Mononuclear cell (primary cell): ENCODE measurements at regions not wholly inside any gene's neighbourhood (a gene's known extent, or its start where the extent isn't known, plus 50 kb on each side); places are given as distances from the start of the nearest gene placed in this dataset.
A peak's percentile ranks its signal among the peaks of the same experiment; 100 is the strongest.

ENCODE experiments used
- H3K27me3 ChIP-seq: 2 replicates; pipeline ENCODE4 v1.6.0; 2011; ENCODE audit warnings: low read length, control low read depth; ENCODE audit not compliant: insufficient read depth
- H3K4me1 ChIP-seq: 2 replicates; pipeline ENCODE4 v1.5.1; 2011; ENCODE audit warnings: mild to moderate bottlenecking, low read length, control low read depth; ENCODE audit not compliant: insufficient read depth
- H3K4me3 ChIP-seq: 2 replicates; pipeline ENCODE4 v1.5.1; 2011; ENCODE audit warnings: mild to moderate bottlenecking, low read length, moderate library complexity
- H3K9me3 ChIP-seq: 2 replicates; pipeline ENCODE4 v1.5.1; 2011; ENCODE audit warnings: low read depth, mild to moderate bottlenecking, control low read depth, low read length

DNA sequence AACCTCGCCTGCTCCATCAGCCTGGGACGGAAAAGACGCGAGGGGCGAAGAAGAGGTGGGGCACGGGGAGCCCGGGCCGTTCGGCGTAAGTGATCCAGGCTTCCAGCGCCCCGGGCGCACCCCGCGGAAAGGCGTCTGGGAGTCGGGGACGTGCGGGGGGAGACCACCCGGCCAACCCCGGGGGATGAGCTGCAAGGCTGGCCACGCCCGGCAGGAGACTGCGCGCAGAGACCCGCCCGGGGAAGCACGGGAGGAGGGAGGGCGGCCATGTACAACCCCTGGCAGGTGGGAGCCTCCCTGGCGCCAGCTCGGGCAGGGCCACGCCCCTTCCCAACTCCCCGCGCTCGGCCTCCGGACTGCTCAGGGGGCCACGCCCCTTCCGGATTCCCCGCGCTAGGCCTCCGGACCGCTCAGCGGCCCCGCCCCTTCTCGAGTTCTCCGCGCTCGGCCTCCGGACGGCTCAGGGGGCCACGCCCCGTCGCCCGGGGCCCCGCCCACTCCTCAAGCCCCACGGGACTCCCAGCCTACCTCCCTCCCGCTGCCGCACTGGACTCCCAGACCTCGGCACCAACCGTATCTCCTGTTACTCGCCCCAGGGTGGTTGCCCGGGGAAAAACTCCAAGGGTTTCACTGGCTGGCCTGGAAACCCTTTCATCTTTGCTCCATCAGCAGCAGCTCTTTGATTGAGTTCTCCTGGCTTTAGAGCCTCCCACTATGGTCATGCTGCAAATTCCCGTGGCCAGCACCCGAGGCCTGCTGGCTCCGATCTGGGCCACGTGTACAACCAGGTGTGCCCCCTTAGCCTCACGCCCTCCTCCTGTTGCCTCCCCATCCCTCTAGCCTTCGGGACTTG is 284.4 kb downstream of the ZEB1 start:
- H3K4me3 ChIP-seq = peak overlapping the region; percentile 48
- no peaks in the 10 kb centered on the region for H3K27me3 ChIP-seq
- no peaks in the 10 kb centered on the region for H3K9me3 ChIP-seq
- peaks cover 15% of the 10 kb centered on the region for H3K4me1 ChIP-seq

DNA sequence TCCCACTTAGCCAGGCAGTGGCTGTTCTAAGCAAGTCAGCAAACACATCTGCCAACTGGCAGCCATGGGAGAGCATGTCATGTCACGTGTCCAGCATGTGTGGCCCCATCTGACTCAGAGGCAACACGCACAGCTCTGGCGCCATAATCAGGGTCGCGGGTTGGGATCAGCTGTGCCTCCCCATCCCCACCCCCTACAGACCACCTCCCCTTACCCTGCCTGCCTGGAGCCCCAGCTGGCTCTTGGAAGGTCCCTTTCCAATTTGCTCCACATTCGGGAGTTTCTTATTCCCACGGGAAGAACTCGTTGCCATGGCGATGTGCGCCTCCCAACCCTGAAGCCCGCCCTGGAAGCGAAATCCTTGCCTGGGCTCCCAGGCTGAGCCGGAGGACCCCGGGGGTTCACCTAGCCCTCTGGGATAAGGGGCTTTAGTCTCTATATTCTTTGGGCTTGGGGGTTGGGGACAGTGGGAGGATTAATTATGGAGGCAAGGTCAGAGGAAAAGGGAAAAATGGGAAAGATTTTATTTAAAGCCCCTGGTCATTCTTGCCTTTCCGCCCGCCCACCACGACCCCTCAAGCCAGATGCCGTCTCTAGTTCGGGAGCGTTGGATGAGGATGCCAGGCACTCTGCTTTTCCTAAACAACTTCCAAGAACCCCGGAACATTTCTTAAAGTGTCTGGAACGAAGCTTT is 283.7 kb downstream of the ZEB1 start:
- peaks cover 15% of the 10 kb centered on the region for H3K4me1 ChIP-seq
- H3K27me3 ChIP-seq = no peaks in the 10 kb centered on the region
- H3K4me3 ChIP-seq = peak overlapping the region; percentile 48
- H3K9me3 ChIP-seq = no peaks in the 10 kb centered on the region

GRCh38 chr10:31601136-31601535 is 282.1 kb downstream of the ZEB1 start:
- Histone ChIP-seq H3K4me3 (no peak overlapping the region), H3K27me3 (no peaks in the 10 kb centered on the region), H3K4me1 (peaks cover 15% of the 10 kb centered on the region), H3K9me3 (no peaks in the 10 kb centered on the region)

DNA sequence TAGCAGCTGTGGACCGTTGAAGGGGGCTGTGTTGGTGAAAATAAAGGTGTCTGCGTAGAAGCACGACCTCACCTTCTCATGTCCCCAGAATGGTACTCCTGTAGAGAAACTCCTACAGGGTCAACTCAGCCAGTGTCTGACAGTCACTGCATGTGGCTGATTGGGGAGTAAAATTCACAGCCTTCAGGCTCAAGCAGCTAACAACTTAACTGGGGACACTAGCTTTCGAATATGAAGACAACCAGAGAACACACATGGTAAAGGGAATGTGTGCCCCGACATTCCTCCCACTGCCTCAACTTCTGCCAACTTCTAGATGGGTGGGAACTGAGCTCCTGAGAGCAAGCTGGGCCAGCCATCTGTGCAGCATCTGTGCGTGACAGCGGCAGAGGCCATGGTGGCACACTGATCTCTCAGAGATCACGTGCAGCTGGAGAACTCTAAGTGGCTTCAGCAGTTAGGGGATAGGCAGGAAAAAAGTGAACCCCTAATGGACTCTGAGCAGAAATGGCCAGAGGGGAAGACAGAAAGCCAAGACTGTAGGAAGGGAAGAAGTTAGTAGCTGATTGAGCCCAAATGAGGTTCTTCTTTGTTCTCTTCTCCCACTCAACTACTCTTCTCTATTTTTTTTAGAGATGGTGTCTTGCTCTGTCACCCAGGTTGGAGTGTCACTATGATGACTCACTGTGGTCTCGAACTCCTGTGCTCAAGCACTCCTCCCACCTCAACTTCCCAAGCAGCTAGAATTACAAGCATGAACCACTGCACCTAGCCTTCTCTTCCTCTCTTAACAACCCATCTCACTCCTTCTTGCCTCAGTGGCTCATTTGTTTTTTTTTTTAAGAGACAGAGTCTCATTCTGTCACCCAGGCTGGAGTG is 280.8 kb downstream of the ZEB1 start:
- Histone ChIP-seq H3K9me3 (no peaks in the 10 kb centered on the region), H3K27me3 (no peaks in the 10 kb centered on the region), H3K4me3 (no peak overlapping the region), H3K4me1 (peaks cover 15% of the 10 kb centered on the region)

- Histone ChIP-seq H3K4me3 (no peak overlapping the region), H3K27me3 (no peaks in the 10 kb centered on the region), H3K9me3 (peaks cover 10% of the 10 kb centered on the region), H3K4me1 (no peaks in the 10 kb centered on the region)
These were observed 277.7 kb downstream of the ZEB1 start for GRCh38 chr10:31596765-31597164.

DNA sequence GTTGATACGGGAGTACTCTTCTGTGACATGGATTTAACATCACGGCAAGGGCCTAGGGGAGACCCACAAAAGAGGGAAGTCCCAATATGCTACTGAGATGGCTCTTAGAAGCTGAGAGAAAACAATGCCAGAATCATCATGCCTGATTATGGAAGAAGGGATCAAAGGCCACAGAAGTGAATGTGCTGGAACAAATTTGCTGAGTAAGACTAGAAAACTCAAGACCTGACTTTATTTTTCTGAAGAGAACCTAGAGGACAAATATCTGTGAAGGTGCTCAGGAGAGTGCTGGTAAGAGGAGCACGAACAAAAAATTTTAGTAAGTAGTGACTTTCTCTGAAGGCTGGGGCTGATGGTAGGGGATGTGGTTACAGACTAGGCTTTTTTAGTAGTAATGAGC is 277.0 kb downstream of the ZEB1 start:
- Histone ChIP-seq H3K9me3 (peaks cover 16% of the 10 kb centered on the region), H3K27me3 (no peaks in the 10 kb centered on the region), H3K4me1 (no peaks in the 10 kb centered on the region), H3K4me3 (no peak overlapping the region)

GRCh38 chr10:31594347-31594873 is 275.4 kb downstream of the ZEB1 start:
- no peak overlapping the region for H3K4me3 ChIP-seq
- peaks cover 9% of the 10 kb centered on the region for H3K4me1 ChIP-seq
- peaks cover 16% of the 10 kb centered on the region for H3K9me3 ChIP-seq
- H3K27me3 ChIP-seq = no peaks in the 10 kb centered on the region

- peaks cover 16% of the 10 kb centered on the region for H3K4me1 ChIP-seq
- H3K4me3 ChIP-seq = no peak overlapping the region
- H3K9me3 ChIP-seq = peaks cover 16% of the 10 kb centered on the region
- H3K27me3 ChIP-seq = no peaks in the 10 kb centered on the region
These were observed 274.1 kb downstream of the ZEB1 start for GRCh38 chr10:31593124-31593523.

DNA sequence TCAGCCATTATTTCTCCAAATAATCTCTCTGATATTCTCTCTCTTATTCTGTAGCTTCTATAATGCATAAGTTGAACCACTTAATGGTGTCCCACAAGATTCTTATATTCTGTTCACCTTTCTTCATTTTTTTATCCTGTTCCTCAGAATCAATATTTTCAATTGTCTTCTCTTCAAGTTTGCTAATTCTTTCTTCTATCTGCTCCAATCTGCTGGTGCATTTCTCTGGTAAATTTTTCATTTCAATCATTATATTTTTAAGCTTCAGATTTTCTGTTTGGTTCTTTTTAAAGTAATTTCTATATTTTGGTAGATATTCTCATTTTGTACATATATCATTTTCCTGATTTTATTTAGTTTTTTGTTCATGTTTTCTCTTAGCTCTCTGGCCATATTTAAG is 272.6 kb downstream of the ZEB1 start:
- H3K27me3 ChIP-seq = no peaks in the 10 kb centered on the region
- peaks cover 25% of the 10 kb centered on the region for H3K4me1 ChIP-seq
- no peak overlapping the region for H3K4me3 ChIP-seq
- peaks cover 16% of the 10 kb centered on the region for H3K9me3 ChIP-seq

DNA sequence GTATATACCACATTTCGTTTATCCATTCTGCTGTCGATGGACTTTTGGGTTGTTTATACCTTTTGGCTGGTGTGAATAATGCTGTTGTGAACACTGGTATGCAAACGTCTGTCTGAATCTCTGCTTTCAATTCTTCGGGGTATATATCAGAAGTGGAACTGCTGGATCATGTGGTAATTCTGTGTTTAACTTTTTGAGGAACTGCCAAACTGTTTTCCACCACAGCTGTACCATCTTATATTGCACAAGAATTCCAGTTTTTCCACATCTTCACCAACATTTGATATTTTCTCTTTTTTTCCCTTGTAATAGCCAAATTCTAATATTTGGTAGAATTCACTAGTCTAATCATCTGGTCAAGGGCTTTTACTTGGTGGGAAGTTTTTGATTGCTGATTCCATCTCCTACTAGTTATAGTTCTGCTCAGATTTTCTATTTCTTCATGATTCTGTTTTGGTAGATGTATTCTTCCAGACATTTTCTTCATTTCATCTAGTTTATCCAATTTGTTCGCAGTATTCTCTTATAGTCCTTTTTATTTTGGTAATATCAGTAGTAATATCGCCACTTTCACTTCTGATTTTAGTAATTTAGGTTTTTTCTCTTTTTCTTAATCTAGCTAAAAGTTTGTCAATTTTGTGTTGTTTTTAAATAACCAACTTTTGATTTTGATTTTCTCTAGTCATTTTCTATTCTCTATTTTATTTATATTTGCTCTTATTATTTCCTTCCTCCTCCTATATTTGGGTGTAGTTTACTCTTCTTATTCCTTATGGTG is 271.2 kb downstream of the ZEB1 start:
- Histone ChIP-seq H3K4me3 (no peak overlapping the region), H3K9me3 (peaks cover 16% of the 10 kb centered on the region), H3K4me1 (peaks cover 30% of the 10 kb centered on the region), H3K27me3 (no peaks in the 10 kb centered on the region)

- H3K9me3 ChIP-seq = peaks cover 16% of the 10 kb centered on the region
- H3K4me3 ChIP-seq = no peak overlapping the region
- H3K27me3 ChIP-seq = no peaks in the 10 kb centered on the region
- H3K4me1 ChIP-seq = peaks cover 51% of the 10 kb centered on the region
These were observed 268.7 kb downstream of the ZEB1 start for GRCh38 chr10:31587691-31588090.

DNA sequence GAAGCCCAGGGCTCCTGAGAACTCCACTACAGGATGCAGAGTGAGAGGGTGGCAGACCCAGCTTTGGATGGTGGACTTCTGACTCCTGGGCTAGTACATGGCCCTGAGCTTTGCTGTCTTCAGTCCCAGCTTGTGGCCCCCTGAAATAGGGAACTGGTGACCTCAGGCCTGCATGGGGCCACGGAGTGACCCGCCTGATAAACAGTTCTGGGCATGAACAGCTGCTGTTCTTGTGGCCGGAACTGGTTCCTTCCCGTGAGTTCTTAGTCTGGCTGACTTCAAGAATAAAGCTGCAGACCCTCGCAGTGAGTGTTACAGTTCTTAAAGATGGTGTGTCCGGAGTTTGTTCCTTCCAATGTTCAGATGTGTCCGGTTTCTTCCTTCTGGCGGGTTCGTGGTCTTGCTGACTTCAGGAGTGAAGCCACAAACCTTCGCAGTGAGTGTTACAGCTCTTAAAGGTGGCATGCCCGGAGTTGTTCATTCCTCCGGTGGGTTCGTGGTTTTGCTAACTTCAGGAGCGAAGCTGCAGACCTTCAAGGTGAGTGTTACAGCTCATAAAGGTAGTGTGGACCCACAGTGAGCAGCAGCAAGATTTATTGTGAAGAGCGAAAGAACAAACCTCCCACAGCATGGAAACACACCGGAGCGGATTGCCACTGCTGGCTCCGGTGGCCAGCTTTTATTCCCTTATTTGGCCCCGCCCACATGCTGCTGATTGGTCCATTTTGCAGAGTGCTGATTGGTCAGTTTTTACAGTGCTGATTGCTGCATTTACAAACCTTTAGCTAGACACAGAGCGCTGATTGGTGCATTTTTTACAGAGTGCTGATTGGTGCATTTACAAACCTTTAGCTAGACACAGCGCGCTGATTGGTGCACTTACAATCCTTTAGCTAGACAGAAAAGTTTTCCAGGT is 268.0 kb downstream of the ZEB1 start:
- peaks cover 9% of the 10 kb centered on the region for H3K9me3 ChIP-seq
- no peaks in the 10 kb centered on the region for H3K27me3 ChIP-seq
- H3K4me1 ChIP-seq = peaks cover 58% of the 10 kb centered on the region
- H3K4me3 ChIP-seq = no peak overlapping the region

DNA sequence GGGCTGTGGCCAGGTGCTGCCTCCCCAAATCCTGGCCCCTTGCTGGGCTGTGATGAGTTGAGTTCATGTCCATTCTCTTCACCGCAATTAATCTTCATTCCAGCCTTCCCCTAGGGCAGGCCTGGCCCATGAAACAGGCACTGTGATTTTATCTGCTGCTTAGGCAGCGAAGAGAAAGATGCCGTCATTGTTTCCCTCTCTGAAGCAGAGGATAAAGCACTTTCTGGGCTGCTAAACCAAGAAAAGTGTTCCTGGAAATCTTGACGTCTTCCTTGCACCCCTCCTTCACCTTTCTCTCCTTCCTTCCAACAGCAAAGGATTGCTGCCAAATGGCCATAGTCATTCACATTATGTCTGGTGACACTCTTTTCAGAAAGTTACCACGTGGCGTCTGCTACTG is 265.9 kb downstream of the ZEB1 start:
- peaks cover 70% of the 10 kb centered on the region for H3K4me1 ChIP-seq
- no peak overlapping the region for H3K4me3 ChIP-seq
- H3K9me3 ChIP-seq = no peaks in the 10 kb centered on the region
- H3K27me3 ChIP-seq = no peaks in the 10 kb centered on the region
